Liver (tissue), 2 donors: ENCODE measurements at regions not wholly inside any gene's neighbourhood (a gene's known extent, or its start where the extent isn't known, plus 50 kb on each side); places are given as distances from the start of the nearest gene placed in this dataset.

Source experiments
- TF ChIP-seq, protein P1 (sequence below): fragments of 150-350 bp; IDR thresholded peaks from 2 replicates; pipeline ENCODE4 v1.5.1; 2017; ENCODE audit warnings: improper control_type of control experiment, low read depth, low read length; ENCODE audit not compliant: missing input control
- TF ChIP-seq, protein P2 (sequence below): IDR thresholded peaks from 2 replicates; pipeline ENCODE4 v1.6.1; 2016; ENCODE audit warnings: antibody characterized with exemption
- TF ChIP-seq, protein P3 (sequence below): IDR thresholded peaks from 2 replicates; pipeline ENCODE4 v1.6.1; 2016; ENCODE audit warnings: antibody characterized with exemption
- donor health status: healthy.

DNA sequence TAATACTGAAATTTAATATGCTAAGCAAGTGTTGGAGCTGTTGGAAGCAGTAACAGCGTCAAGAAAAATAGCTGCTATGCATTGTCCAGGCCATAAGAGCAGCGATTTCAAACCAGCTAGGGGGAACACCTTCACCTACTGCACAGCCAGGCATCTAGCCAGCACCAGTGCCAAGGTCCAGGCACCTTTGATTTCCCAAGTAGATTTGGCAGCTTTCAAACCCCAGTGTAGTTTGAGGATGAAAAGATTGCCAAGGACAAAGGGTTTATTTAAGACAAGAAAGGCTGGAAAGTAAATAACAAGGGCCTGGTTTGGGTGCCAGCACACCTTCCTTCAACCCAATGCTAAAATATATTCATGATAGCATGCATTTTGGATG lies 65.4 kb upstream of the ZNF92 start:
- TF ChIP-seq, protein P1, sequence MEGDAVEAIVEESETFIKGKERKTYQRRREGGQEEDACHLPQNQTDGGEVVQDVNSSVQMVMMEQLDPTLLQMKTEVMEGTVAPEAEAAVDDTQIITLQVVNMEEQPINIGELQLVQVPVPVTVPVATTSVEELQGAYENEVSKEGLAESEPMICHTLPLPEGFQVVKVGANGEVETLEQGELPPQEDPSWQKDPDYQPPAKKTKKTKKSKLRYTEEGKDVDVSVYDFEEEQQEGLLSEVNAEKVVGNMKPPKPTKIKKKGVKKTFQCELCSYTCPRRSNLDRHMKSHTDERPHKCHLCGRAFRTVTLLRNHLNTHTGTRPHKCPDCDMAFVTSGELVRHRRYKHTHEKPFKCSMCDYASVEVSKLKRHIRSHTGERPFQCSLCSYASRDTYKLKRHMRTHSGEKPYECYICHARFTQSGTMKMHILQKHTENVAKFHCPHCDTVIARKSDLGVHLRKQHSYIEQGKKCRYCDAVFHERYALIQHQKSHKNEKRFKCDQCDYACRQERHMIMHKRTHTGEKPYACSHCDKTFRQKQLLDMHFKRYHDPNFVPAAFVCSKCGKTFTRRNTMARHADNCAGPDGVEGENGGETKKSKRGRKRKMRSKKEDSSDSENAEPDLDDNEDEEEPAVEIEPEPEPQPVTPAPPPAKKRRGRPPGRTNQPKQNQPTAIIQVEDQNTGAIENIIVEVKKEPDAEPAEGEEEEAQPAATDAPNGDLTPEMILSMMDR = no peak
- TF ChIP-seq, protein P2, sequence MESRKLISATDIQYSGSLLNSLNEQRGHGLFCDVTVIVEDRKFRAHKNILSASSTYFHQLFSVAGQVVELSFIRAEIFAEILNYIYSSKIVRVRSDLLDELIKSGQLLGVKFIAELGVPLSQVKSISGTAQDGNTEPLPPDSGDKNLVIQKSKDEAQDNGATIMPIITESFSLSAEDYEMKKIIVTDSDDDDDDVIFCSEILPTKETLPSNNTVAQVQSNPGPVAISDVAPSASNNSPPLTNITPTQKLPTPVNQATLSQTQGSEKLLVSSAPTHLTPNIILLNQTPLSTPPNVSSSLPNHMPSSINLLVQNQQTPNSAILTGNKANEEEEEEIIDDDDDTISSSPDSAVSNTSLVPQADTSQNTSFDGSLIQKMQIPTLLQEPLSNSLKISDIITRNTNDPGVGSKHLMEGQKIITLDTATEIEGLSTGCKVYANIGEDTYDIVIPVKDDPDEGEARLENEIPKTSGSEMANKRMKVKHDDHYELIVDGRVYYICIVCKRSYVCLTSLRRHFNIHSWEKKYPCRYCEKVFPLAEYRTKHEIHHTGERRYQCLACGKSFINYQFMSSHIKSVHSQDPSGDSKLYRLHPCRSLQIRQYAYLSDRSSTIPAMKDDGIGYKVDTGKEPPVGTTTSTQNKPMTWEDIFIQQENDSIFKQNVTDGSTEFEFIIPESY = no peak
- TF ChIP-seq, protein P3, sequence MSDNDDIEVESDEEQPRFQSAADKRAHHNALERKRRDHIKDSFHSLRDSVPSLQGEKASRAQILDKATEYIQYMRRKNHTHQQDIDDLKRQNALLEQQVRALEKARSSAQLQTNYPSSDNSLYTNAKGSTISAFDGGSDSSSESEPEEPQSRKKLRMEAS = no peak
